ENCODE measurements at regions not wholly inside any gene's neighbourhood (a gene's known extent, or its start where the extent isn't known, plus 50 kb on each side); places are given as distances from the start of the nearest gene placed in this dataset.

DNA sequence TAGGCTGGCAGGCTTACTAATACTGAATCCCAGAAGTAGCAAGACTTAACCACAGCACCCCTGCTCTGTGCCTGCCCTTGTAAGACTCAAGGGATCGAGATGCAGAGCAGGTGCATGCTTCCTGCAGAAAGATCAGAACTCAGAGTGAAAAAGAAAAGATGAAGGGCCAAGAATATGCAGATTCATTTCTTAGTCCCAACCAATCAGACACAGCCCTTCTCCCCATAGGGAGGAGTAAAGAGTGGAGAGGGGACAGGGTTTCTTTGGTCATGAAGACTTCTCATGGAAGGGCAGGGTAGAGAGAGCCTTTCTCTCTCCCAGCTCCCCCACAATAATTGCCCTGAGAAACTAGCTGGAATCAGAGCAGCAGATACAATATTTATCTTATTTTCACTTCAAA, 105.6 kb upstream of the MB21D2 start:
- TF ChIP-seq CTCF (IDR thresholded peaks at IDR 0.05; ENCODE audit: borderline replicate concordance, extremely low read depth, low read length, poor library complexity, severe bottlenecking) (no peak), EZH2 (IDR thresholded peaks at IDR 0.05; ENCODE audit: borderline replicate concordance, low read depth, low read length, severe bottlenecking) (no peak)

Measured in DND-41 (cell line).